Progenitor cell of endocrine pancreas (in vitro differentiated cells): ENCODE measurements at regions not wholly inside any gene's neighbourhood (a gene's known extent, or its start where the extent isn't known, plus 50 kb on each side); places are given as distances from the start of the nearest gene placed in this dataset.
"Not testable (repeated sequence)": the region's sequence is repeated elsewhere in the genome, so short reads cannot be mapped to it uniquely, and the experiment has no call there.

Experiments
- DNase-seq: peaks from one replicate; pipeline ENCODE4 v3.0.0; 2021; ENCODE audit warnings: low spot score; ENCODE audit not compliant: unreplicated experiment
- H3K27ac Mint-ChIP-seq: 2 replicates; pipeline ENCODE4 v1.8.0; 2021; ENCODE audit warnings: mild to moderate bottlenecking, moderate library complexity, mixed read lengths
- H3K27me3 Mint-ChIP-seq: 2 replicates; pipeline ENCODE4 v1.8.0; 2021; ENCODE audit warnings: mixed read lengths
- H3K36me3 Mint-ChIP-seq: 2 replicates; pipeline ENCODE4 v1.8.0; 2022; ENCODE audit warnings: mixed read lengths; ENCODE audit not compliant: insufficient read depth
- H3K4me1 Mint-ChIP-seq: 2 replicates; pipeline ENCODE4 v1.8.0; 2021; ENCODE audit warnings: low read depth, mixed read lengths
- H3K4me3 Mint-ChIP-seq: 2 replicates; pipeline ENCODE4 v1.8.0; 2021; ENCODE audit warnings: low read depth, mild to moderate bottlenecking, moderate library complexity, mixed read lengths
- H3K9me3 Mint-ChIP-seq: 2 replicates; pipeline ENCODE4 v1.8.0; 2021; ENCODE audit warnings: low read depth, mixed read lengths

- H3K27ac Mint-ChIP-seq, H3K4me3 Mint-ChIP-seq, H3K27me3 Mint-ChIP-seq, H3K36me3 Mint-ChIP-seq, H3K4me1 Mint-ChIP-seq, DNase-seq: not testable (repeated sequence)
- H3K9me3 Mint-ChIP-seq, result peaks cover 10% of the 10 kb centered on the region
These were observed 87.7 kb downstream of the FOXD4L6 start for GRCh38 chr9:41040705-41041342.

GRCh38 chr9:41035276-41035675, 93.2 kb downstream of the FOXD4L6 start:
- H3K4me1 Mint-ChIP-seq, H3K27me3 Mint-ChIP-seq, H3K9me3 Mint-ChIP-seq, H3K27ac Mint-ChIP-seq, H3K36me3 Mint-ChIP-seq, DNase-seq, H3K4me3 Mint-ChIP-seq: not testable (repeated sequence)

DNA sequence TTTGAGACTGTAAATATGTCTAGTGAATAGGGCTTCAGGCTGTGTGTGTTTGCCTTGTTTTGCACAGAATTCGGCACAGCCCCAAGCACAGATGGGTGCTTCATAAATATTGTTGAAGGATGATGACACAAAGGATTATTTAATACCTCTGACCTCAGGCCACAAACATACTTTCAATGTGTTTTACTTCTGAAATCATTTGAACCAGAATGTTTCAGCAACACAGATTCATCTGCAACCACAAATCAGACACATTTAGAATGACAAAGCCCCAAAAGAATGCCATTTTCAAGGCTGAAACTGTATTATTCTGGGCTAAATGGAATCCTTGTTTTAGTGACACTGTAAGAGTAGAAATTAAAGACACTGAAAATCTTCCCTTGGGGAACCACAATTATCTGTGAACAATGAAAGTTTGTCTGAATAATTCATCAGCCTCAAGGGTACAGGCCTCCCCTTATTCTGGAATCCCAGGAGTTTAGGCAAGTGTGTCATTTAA, 93.7 kb downstream of the FOXD4L6 start:
- DNase-seq, H3K27ac Mint-ChIP-seq, H3K9me3 Mint-ChIP-seq, H3K4me1 Mint-ChIP-seq, H3K36me3 Mint-ChIP-seq, H3K4me3 Mint-ChIP-seq, H3K27me3 Mint-ChIP-seq: not testable (repeated sequence)

- H3K27me3 Mint-ChIP-seq, H3K27ac Mint-ChIP-seq, H3K4me3 Mint-ChIP-seq, DNase-seq, H3K36me3 Mint-ChIP-seq, H3K9me3 Mint-ChIP-seq, H3K4me1 Mint-ChIP-seq: not testable (repeated sequence)
These were observed 94.6 kb downstream of the FOXD4L6 start for GRCh38 chr9:41033877-41034276.

DNA sequence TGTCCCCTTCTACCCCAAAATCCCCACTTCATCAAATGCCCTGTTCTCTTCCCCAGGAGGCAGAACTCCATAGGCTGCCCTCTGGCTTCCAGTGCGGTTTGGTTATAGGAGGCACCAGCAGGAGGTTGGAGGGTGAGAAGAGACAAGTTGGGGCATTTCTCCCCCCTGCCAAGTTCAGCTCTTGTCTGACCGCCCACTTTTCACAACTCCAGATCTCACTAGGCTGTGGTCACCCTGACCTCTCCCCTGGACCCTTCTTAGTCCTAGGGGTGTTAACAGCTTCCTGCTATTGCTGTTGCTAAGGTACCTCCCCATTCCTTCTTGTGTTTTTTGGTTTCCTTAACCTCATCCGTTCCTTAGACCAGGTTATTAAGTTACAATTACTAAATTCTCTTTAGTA, 95.1 kb downstream of the FOXD4L6 start:
- H3K27ac Mint-ChIP-seq, H3K36me3 Mint-ChIP-seq, H3K4me1 Mint-ChIP-seq, H3K27me3 Mint-ChIP-seq, H3K4me3 Mint-ChIP-seq, DNase-seq, H3K9me3 Mint-ChIP-seq: not testable (repeated sequence)

DNA sequence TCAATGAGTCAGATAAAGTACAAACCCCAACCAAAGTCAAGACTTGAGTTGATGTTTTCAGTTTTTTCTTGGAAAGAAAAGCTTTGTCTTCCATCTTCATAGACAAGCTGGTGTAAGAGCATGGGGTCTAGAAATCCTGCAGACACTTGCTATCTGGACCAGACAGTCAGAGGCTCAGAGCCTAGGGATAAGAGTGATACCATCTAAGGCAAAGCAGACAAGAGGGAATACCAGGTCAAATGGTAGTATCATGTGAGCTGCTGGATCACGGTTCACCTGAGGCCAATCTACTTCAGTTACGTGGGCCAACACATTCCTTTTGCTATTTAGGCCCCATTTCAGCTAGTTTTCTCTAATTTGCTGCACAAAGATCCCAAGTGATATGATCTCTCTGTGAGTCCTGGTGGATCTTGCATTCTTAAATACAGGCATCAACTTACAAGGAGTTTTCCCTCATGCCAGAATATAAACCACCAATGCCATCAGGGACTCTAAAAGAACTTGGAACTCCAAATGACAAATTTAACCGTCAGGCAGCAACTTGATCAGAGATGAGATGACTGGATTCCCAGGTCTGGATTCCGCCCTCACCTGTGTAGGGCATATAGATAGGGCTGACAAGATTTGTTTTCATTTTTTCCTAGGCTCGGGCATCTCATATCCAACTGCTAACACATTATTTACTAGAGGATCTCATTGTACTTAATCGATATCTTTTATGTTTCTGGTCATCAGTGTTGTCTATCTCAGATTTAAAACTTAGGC, 101.4 kb downstream of the FOXD4L6 start:
- not testable (repeated sequence) for H3K4me1 Mint-ChIP-seq, H3K27ac Mint-ChIP-seq, H3K4me3 Mint-ChIP-seq, H3K36me3 Mint-ChIP-seq, H3K27me3 Mint-ChIP-seq, DNase-seq
- H3K9me3 Mint-ChIP-seq, result peaks cover 26% of the 10 kb centered on the region

GRCh38 chr9:41022365-41022764, 106.1 kb downstream of the FOXD4L6 start:
- not testable (repeated sequence) for H3K4me3 Mint-ChIP-seq, H3K4me1 Mint-ChIP-seq, H3K27ac Mint-ChIP-seq, H3K27me3 Mint-ChIP-seq, H3K36me3 Mint-ChIP-seq, DNase-seq
- H3K9me3 Mint-ChIP-seq, result peaks cover 26% of the 10 kb centered on the region

- H3K4me1 Mint-ChIP-seq, H3K36me3 Mint-ChIP-seq, H3K4me3 Mint-ChIP-seq: not testable (repeated sequence)
These were observed 108.5 kb downstream of the FOXD4L6 start for GRCh38 chr9:41019858-41020562.

GRCh38 chr9:41018948-41019347, 109.5 kb downstream of the FOXD4L6 start:
- not testable (repeated sequence) for H3K27ac Mint-ChIP-seq, H3K4me3 Mint-ChIP-seq, H3K4me1 Mint-ChIP-seq, H3K27me3 Mint-ChIP-seq, H3K9me3 Mint-ChIP-seq, DNase-seq, H3K36me3 Mint-ChIP-seq

More at GRCh38 chr9:41019858-41020562, 108.5 kb downstream of the FOXD4L6 start:
- H3K27me3 Mint-ChIP-seq, DNase-seq, H3K27ac Mint-ChIP-seq: not testable (repeated sequence)
- peaks cover 14% of the 10 kb centered on the region for H3K9me3 Mint-ChIP-seq

DNA sequence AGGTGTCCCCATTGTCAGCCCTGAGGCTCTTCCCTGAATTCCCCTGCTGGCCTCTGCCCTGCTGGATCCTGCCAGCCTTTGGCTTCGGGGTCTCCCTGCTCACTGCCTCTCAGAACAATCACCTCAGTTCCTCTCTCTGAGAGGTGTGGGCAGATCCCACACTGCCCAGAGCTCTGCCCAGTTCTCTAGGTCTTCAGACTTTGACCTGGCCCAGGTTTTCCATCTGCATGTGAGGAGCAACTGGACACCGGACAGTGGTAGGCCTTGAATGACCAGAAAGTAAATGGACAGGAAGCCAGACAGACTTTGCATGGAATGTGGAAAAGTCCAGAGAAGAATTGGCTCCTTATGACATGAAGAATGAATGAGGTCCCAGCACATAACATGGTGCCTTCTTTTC, 111.8 kb downstream of the FOXD4L6 start:
- H3K4me1 Mint-ChIP-seq, H3K4me3 Mint-ChIP-seq, H3K9me3 Mint-ChIP-seq, H3K27ac Mint-ChIP-seq, H3K36me3 Mint-ChIP-seq, DNase-seq, H3K27me3 Mint-ChIP-seq: not testable (repeated sequence)

GRCh38 chr9:40999952-41000700, 128.4 kb downstream of the FOXD4L6 start:
- H3K4me1 Mint-ChIP-seq, H3K4me3 Mint-ChIP-seq, DNase-seq, H3K27me3 Mint-ChIP-seq, H3K27ac Mint-ChIP-seq: not testable (repeated sequence)
- Mint-ChIP-seq H3K9me3 (peaks cover 13% of the 10 kb centered on the region), H3K36me3 (peaks cover 15% of the 10 kb centered on the region)

DNA sequence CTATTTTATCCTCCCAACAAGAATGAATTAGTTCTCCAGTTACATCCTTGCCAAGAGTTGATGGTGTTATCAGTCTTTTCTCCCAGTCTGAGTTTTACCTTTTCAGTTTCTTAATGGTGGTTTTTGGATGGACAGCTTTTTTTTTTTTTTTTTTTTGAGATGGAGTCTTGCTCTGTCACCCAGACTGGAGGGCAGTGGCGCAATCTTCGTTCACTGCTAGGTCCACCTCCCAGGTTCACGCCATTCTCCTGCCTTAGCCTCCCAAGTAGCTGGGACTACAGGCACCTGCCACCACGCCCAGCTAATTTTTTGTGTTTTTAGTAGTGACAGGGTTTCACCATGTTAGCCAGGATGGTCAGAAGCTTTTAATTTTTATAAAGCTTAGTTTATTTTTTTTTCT, 133.0 kb downstream of the FOXD4L6 start:
- H3K4me3 Mint-ChIP-seq, H3K4me1 Mint-ChIP-seq, H3K27me3 Mint-ChIP-seq, H3K36me3 Mint-ChIP-seq, H3K27ac Mint-ChIP-seq, DNase-seq: not testable (repeated sequence)
- H3K9me3 Mint-ChIP-seq, result peaks cover 16% of the 10 kb centered on the region
